Neural progenitor cell (in vitro differentiated cells): ENCODE measurements at regions not wholly inside any gene's neighbourhood (a gene's known extent, or its start where the extent isn't known, plus 50 kb on each side); places are given as distances from the start of the nearest gene placed in this dataset.

Experiments
- EZH2 ChIP-seq: fragments of 200-600 bp; sonication (generic); IDR thresholded peaks from 2 replicates; pipeline ENCODE4 v1.6.1; 2017; ENCODE audit warnings: antibody characterized with exemption, mild to moderate bottlenecking, moderate library complexity
- EZH2phosphoT487 ChIP-seq: fragments of 200-600 bp; sonication (generic); IDR thresholded peaks from 2 replicates; pipeline ENCODE4 v1.6.1; 2017; ENCODE audit warnings: antibody characterized with exemption
- TF ChIP-seq, protein P1 (sequence below): fragments of 200-600 bp; sonication (generic); IDR thresholded peaks from 2 replicates; pipeline ENCODE4 v1.5.1; 2017; ENCODE audit warnings: antibody characterized with exemption, mild to moderate bottlenecking

GRCh38 chr20:7695635-7696034 is 244.6 kb downstream of the HAO1 start:
- TF ChIP-seq, protein P1, sequence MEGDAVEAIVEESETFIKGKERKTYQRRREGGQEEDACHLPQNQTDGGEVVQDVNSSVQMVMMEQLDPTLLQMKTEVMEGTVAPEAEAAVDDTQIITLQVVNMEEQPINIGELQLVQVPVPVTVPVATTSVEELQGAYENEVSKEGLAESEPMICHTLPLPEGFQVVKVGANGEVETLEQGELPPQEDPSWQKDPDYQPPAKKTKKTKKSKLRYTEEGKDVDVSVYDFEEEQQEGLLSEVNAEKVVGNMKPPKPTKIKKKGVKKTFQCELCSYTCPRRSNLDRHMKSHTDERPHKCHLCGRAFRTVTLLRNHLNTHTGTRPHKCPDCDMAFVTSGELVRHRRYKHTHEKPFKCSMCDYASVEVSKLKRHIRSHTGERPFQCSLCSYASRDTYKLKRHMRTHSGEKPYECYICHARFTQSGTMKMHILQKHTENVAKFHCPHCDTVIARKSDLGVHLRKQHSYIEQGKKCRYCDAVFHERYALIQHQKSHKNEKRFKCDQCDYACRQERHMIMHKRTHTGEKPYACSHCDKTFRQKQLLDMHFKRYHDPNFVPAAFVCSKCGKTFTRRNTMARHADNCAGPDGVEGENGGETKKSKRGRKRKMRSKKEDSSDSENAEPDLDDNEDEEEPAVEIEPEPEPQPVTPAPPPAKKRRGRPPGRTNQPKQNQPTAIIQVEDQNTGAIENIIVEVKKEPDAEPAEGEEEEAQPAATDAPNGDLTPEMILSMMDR = no peak
- TF ChIP-seq EZH2 (no peak), EZH2phosphoT487 (no peak)
